ENCODE measurements at regions not wholly inside any gene's neighbourhood (a gene's known extent, or its start where the extent isn't known, plus 50 kb on each side); places are given as distances from the start of the nearest gene placed in this dataset.

GRCh38 chr7:21108182-21108581, 319.7 kb upstream of the SP4 start:
- ATAC-seq (ENCODE audit: low FRiP score) (no peak), DNase-seq (ENCODE audit: low spot score) (no peak)
- no peak for TF ChIP-seq CTCF (IDR thresholded peaks at IDR 0.05)

- DNase-seq (ENCODE audit: low spot score): no peak
- ATAC-seq (ENCODE audit: low FRiP score): no peak
- no peak for TF ChIP-seq CTCF (IDR thresholded peaks at IDR 0.05)
Measured at GRCh38 chr7:21113609-21114415, 314.1 kb upstream of the SP4 start.

- DNase-seq (ENCODE audit: low spot score) (no peak), ATAC-seq (ENCODE audit: low FRiP score) (no peak)
- no peak for TF ChIP-seq CTCF (IDR thresholded peaks at IDR 0.05)
Measured at GRCh38 chr7:21123586-21123985, 304.3 kb upstream of the SP4 start.

- ATAC-seq (ENCODE audit: low FRiP score) (no peak), DNase-seq (ENCODE audit: low spot score) (no peak)
- TF ChIP-seq CTCF (IDR thresholded peaks at IDR 0.05): no peak
Measured at GRCh38 chr7:21125297-21125696, 302.6 kb upstream of the SP4 start.

- DNase-seq (ENCODE audit: low spot score) (no peak), ATAC-seq (ENCODE audit: low FRiP score) (no peak)
- TF ChIP-seq CTCF (IDR thresholded peaks at IDR 0.05): no peak
Measured at GRCh38 chr7:21128062-21128817, 299.6 kb upstream of the SP4 start.

- TF ChIP-seq CTCF (IDR thresholded peaks at IDR 0.05): no peak
- ATAC-seq (ENCODE audit: low FRiP score) (no peak), DNase-seq (ENCODE audit: low spot score) (no peak)
Measured at GRCh38 chr7:21131897-21132296, 296.0 kb upstream of the SP4 start.

GRCh38 chr7:21134631-21135030, 293.3 kb upstream of the SP4 start:
- TF ChIP-seq CTCF (IDR thresholded peaks at IDR 0.05): no peak
- ATAC-seq (ENCODE audit: low FRiP score) (no peak), DNase-seq (ENCODE audit: low spot score) (no peak)
